ENCODE measurements at regions not wholly inside any gene's neighbourhood (a gene's known extent, or its start where the extent isn't known, plus 50 kb on each side); places are given as distances from the start of the nearest gene placed in this dataset.

- no peak overlapping the region for H2AFZ ChIP-seq (ENCODE audit: control insufficient read depth, low read depth, low read length)
- no peaks in the 10 kb centered on the region for H4K20me1 ChIP-seq (ENCODE audit: control insufficient read depth, insufficient read depth)
- DNase-seq (ENCODE audit: low read depth, low spot score) (no peak), ATAC-seq (no peak), FAIRE-seq (no peak)
- ChIA-PET RAD21 (ENCODE audit: unreplicated experiment) (no interaction called here), CTCF (no interaction called here), POLR2A (interaction anchor here (0.5 kb wide), 1 partner anchor 445 kb away, joined by 4 read pairs; no protein-coding TSS in a partner anchor), SMC1A (ENCODE audit: uncharacterized antibody, unreplicated experiment) (no interaction called here)
- no peak overlapping the region for H3K9ac ChIP-seq (ENCODE audit: control insufficient read depth, insufficient read depth, low read length)
- H3K36me3 ChIP-seq (ENCODE audit: control insufficient read depth in 2 of 2, insufficient read depth in 2 of 2, low read length in 1 of 2), result no peaks in the 10 kb centered on the region
- no peaks in the 10 kb centered on the region for H3K9me3 ChIP-seq (replicated peaks; ENCODE audit: control insufficient read depth, insufficient read depth, low read length)
- no peaks in the 10 kb centered on the region for H3K79me2 ChIP-seq (ENCODE audit: control insufficient read depth, insufficient read depth, low read length)
- in situ Hi-C loops (cut with MboI), result no loop called here
- no peak overlapping the region for H3K4me3 ChIP-seq
- H3K27me3 ChIP-seq (replicated peaks in 1 of 2; ENCODE audit: control insufficient read depth in 2 of 2, insufficient read depth in 2 of 2, low read length in 1 of 2), result no peaks in the 10 kb centered on the region
- WGBS (ENCODE audit: insufficient coverage, insufficient replicate concordance, low lambda C conversion rate, missing lambda C conversion rate), result 0% methylated on average over 3 of the region's 3 CpGs
- no peak overlapping the region for H3K4me2 ChIP-seq (ENCODE audit: control insufficient read depth, insufficient read depth)
- no peak overlapping the region for H3K27ac ChIP-seq (ENCODE audit: control insufficient read depth, insufficient read depth)
- intact Hi-C loops (cut with micrococcal nuclease; ENCODE audit: unreplicated experiment), result no loop called here
- TF ChIP-seq NBN (IDR thresholded peaks at IDR 0.05), result no peak
- no peak for TF ChIP-seq CREM (IDR thresholded peaks at IDR 0.05; ENCODE audit: low read depth)
- no peak for TF ChIP-seq NFIC (IDR thresholded peaks at IDR 0.05; ENCODE audit: low read depth, low read length)
- TF ChIP-seq, protein P1, sequence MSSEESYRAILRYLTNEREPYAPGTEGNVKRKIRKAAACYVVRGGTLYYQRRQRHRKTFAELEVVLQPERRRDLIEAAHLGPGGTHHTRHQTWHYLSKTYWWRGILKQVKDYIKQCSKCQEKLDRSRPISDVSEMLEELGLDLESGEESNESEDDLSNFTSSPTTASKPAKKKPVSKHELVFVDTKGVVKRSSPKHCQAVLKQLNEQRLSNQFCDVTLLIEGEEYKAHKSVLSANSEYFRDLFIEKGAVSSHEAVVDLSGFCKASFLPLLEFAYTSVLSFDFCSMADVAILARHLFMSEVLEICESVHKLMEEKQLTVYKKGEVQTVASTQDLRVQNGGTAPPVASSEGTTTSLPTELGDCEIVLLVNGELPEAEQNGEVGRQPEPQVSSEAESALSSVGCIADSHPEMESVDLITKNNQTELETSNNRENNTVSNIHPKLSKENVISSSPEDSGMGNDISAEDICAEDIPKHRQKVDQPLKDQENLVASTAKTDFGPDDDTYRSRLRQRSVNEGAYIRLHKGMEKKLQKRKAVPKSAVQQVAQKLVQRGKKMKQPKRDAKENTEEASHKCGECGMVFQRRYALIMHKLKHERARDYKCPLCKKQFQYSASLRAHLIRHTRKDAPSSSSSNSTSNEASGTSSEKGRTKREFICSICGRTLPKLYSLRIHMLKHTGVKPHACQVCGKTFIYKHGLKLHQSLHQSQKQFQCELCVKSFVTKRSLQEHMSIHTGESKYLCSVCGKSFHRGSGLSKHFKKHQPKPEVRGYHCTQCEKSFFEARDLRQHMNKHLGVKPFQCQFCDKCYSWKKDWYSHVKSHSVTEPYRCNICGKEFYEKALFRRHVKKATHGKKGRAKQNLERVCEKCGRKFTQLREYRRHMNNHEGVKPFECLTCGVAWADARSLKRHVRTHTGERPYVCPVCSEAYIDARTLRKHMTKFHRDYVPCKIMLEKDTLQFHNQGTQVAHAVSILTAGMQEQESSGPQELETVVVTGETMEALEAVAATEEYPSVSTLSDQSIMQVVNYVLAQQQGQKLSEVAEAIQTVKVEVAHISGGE (CRISPR knock-in tag; IDR thresholded peaks at IDR 0.05), result no peak
- TF ChIP-seq ZNF24 (IDR thresholded peaks at IDR 0.05), result no peak
- no peak for TF ChIP-seq RB1 (IDR thresholded peaks at IDR 0.05; ENCODE audit: borderline replicate concordance)
- TF ChIP-seq SP1 (IDR thresholded peaks at IDR 0.05; ENCODE audit: low read depth, low read length), result no peak
- TF ChIP-seq GABPA (IDR thresholded peaks at IDR 0.05; ENCODE audit: low read depth), result no peak
- no peak for TF ChIP-seq RELA (IDR thresholded peaks at IDR 0.05; ENCODE audit: borderline replicate concordance, partially characterized antibody)
- TF ChIP-seq POLR2AphosphoS5 (IDR thresholded peaks at IDR 0.05; ENCODE audit: low read length), result no peak
- TF ChIP-seq NKRF (conservative IDR thresholded peaks at IDR 0.05), result no peak
- TF ChIP-seq IRF4 (IDR thresholded peaks at IDR 0.05; ENCODE audit: low read depth, low read length), result no peak
- TF ChIP-seq PAX8 (IDR thresholded peaks at IDR 0.05), result no peak
- no peak for TF ChIP-seq KDM1A (IDR thresholded peaks at IDR 0.05; ENCODE audit: borderline replicate concordance)
- no peak for TF ChIP-seq YBX1 (IDR thresholded peaks at IDR 0.05)
- TF ChIP-seq, protein P2, sequence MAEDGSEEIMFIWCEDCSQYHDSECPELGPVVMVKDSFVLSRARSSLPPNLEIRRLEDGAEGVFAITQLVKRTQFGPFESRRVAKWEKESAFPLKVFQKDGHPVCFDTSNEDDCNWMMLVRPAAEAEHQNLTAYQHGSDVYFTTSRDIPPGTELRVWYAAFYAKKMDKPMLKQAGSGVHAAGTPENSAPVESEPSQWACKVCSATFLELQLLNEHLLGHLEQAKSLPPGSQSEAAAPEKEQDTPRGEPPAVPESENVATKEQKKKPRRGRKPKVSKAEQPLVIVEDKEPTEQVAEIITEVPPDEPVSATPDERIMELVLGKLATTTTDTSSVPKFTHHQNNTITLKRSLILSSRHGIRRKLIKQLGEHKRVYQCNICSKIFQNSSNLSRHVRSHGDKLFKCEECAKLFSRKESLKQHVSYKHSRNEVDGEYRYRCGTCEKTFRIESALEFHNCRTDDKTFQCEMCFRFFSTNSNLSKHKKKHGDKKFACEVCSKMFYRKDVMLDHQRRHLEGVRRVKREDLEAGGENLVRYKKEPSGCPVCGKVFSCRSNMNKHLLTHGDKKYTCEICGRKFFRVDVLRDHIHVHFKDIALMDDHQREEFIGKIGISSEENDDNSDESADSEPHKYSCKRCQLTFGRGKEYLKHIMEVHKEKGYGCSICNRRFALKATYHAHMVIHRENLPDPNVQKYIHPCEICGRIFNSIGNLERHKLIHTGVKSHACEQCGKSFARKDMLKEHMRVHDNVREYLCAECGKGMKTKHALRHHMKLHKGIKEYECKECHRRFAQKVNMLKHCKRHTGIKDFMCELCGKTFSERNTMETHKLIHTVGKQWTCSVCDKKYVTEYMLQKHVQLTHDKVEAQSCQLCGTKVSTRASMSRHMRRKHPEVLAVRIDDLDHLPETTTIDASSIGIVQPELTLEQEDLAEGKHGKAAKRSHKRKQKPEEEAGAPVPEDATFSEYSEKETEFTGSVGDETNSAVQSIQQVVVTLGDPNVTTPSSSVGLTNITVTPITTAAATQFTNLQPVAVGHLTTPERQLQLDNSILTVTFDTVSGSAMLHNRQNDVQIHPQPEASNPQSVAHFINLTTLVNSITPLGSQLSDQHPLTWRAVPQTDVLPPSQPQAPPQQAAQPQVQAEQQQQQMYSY (CRISPR knock-in tag; IDR thresholded peaks at IDR 0.05), result no peak
- TF ChIP-seq RFX5 (IDR thresholded peaks at IDR 0.05; ENCODE audit: low read depth, low read length), result no peak
- no peak for TF ChIP-seq ZNF622 (IDR thresholded peaks at IDR 0.05)
- no peaks in the 10 kb centered on the region for H3K4me1 ChIP-seq (ENCODE audit: control insufficient read depth, insufficient read depth, low read length)
- BruUV-seq (replicated peaks), result no TSS peak
Measured at GRCh38 chr5:166088389-166089039, 2202.9 kb upstream of the WWC1 start.

Data from GM12878 (cell line).